Mesenchymal stem cell (in vitro differentiated cells and primary cell): ENCODE measurements at regions not wholly inside any gene's neighbourhood (a gene's known extent, or its start where the extent isn't known, plus 50 kb on each side); places are given as distances from the start of the nearest gene placed in this dataset.

Source experiments
- DNase-seq: peaks from one replicate; pipeline ENCODE4 v3.0.0-alpha.2; 2013
- H2AFZ ChIP-seq: one replicate; pipeline ENCODE4 v1.6.1; 2013; ENCODE audit warnings: low read depth, mild to moderate bottlenecking, control low read depth, inconsistent platforms, low read length, moderate library complexity
- H2AK5ac ChIP-seq: 2 replicates; pipeline ENCODE4 v1.6.1; 2013; ENCODE audit warnings: low read length, moderate library complexity, mild to moderate bottlenecking, inconsistent platforms; ENCODE audit not compliant: severe bottlenecking
- H2BK120ac ChIP-seq: one replicate; pipeline ENCODE4 v1.6.1; 2013; ENCODE audit warnings: low read depth, mild to moderate bottlenecking, inconsistent platforms, low read length, moderate library complexity
- H2BK12ac ChIP-seq, 2 experiments: one replicate each; pipeline ENCODE4 v1.6.1; 2013; ENCODE audit warnings: inconsistent platforms in 2 of 2, low read length in 2 of 2, mild to moderate bottlenecking in 2 of 2, moderate library complexity in 2 of 2, control low read depth in 1 of 2
- H2BK15ac ChIP-seq: one replicate; pipeline ENCODE4 v1.6.1; 2013; ENCODE audit warnings: mild to moderate bottlenecking, low read depth, inconsistent platforms; ENCODE audit not compliant: poor library complexity, severe bottlenecking
- H2BK5ac ChIP-seq: 2 replicates; pipeline ENCODE4 v1.6.1; 2013; ENCODE audit warnings: low read depth, mild to moderate bottlenecking, low read length, control low read depth, inconsistent platforms; ENCODE audit not compliant: poor library complexity, severe bottlenecking
- H3K14ac ChIP-seq, 2 experiments: one replicate each; pipeline ENCODE4 v1.6.1; 2013; ENCODE audit warnings: inconsistent platforms in 2 of 2, low read length in 2 of 2, control low read depth in 1 of 2, mild to moderate bottlenecking in 1 of 2, moderate library complexity in 1 of 2
- H3K18ac ChIP-seq, 2 experiments: one replicate each; pipeline ENCODE4 v1.6.1; 2013; ENCODE audit warnings: inconsistent platforms in 2 of 2, low read length in 2 of 2, control low read depth in 1 of 2, low read depth in 1 of 2, mild to moderate bottlenecking in 1 of 2
- H3K23ac ChIP-seq, 2 experiments: one replicate each; pipeline ENCODE4 v1.6.1; 2013; ENCODE audit warnings: inconsistent platforms in 2 of 2, low read length in 2 of 2, mild to moderate bottlenecking in 2 of 2, moderate library complexity in 2 of 2, control low read depth in 1 of 2
- H3K27ac ChIP-seq: 2 replicates; pipeline ENCODE4 v1.5.1; 2013; ENCODE audit warnings: mild to moderate bottlenecking, moderate library complexity, low read length, control low read depth, inconsistent platforms; ENCODE audit not compliant: poor library complexity, severe bottlenecking
- H3K27me3 ChIP-seq, 2 experiments: 2 replicates each; pipeline versions ENCODE4 v1.6.1 to v1.7.0; 2013; ENCODE audit warnings: low read length in 2 of 2, mild to moderate bottlenecking in 2 of 2, moderate library complexity in 2 of 2, control low read depth in 1 of 2, inconsistent platforms in 1 of 2; ENCODE audit not compliant: control insufficient read depth in 1 of 2, insufficient read depth in 1 of 2
- H3K36me3 ChIP-seq, 2 experiments: 2 replicates each; pipeline versions ENCODE4 v1.6.1 to v1.7.0; 2013; ENCODE audit warnings: low read length in 2 of 2, control low read depth in 1 of 2, inconsistent platforms in 1 of 2, low read depth in 1 of 2, mild to moderate bottlenecking in 1 of 2; ENCODE audit not compliant: insufficient read depth in 2 of 2, control insufficient read depth in 1 of 2
- H3K4ac ChIP-seq, 2 experiments: one replicate each; pipeline ENCODE4 v1.6.1; 2013; ENCODE audit warnings: inconsistent platforms in 2 of 2, low read length in 2 of 2, mild to moderate bottlenecking in 2 of 2, moderate library complexity in 2 of 2, control low read depth in 1 of 2, low read depth in 1 of 2
- H3K4me1 ChIP-seq: 2 replicates; pipeline ENCODE4 v1.6.1; 2013; ENCODE audit warnings: low read depth, low read length, control low read depth; ENCODE audit not compliant: control insufficient read depth, insufficient read depth
- H3K4me2 ChIP-seq: 2 replicates; pipeline ENCODE4 v1.6.1; 2013; ENCODE audit warnings: low read length, mild to moderate bottlenecking, inconsistent platforms; ENCODE audit not compliant: poor library complexity, severe bottlenecking
- H3K4me3 ChIP-seq, 2 experiments: 2 replicates each; pipeline versions ENCODE4 v1.5.1 to v1.7.0; 2013; ENCODE audit warnings: low read length in 2 of 2, mild to moderate bottlenecking in 2 of 2, control low read depth in 1 of 2, low read depth in 1 of 2; ENCODE audit not compliant: insufficient read depth in 1 of 2
- H3K79me1 ChIP-seq: replicated peaks from 2 replicates; pipeline ENCODE4 v1.6.1; 2013; ENCODE audit warnings: mild to moderate bottlenecking, control low read depth, low read length, inconsistent platforms; ENCODE audit not compliant: poor library complexity, severe bottlenecking
- H3K9ac ChIP-seq: 2 replicates; pipeline ENCODE4 v1.7.0; 2013; ENCODE audit warnings: mild to moderate bottlenecking, low read length, moderate library complexity
- H3K9me3 ChIP-seq: 2 replicates; pipeline ENCODE4 v1.7.0; 2013; ENCODE audit warnings: mild to moderate bottlenecking, low read length; ENCODE audit not compliant: control insufficient read depth
- H4K8ac ChIP-seq: one replicate; pipeline ENCODE4 v1.6.1; 2013; ENCODE audit warnings: inconsistent platforms, mild to moderate bottlenecking, low read length, moderate library complexity
- H4K91ac ChIP-seq: one replicate; pipeline ENCODE4 v1.6.1; 2013; ENCODE audit warnings: mild to moderate bottlenecking, low read length, inconsistent platforms
- WGBS: methylation state at CpG from one replicate; pipeline ENCODE4 v1.1.7; 2013; ENCODE audit warnings: mixed read lengths; 5-methylcytosine and 5-hydroxymethylcytosine counted together

DNA sequence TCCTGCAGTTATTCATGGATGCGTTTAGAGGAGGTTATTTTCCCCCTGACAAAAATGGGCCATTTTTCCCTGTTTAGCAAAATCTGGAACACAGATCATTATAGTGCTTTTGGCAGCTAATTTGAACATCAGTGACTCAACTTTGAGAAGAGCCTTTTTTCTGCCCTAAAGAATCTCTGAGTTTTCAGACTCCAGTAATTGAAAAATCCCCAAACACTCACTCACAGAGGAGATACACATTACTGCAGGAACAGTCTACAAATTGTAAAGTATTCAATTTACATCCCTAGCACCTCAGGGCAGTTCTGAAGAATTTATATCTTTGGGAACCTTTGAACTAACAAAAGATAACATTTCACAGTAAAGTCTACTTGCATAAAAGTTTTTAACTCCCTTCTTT is 966.6 kb upstream of the SLC35B3 start:
- H3K36me3 ChIP-seq: no peaks in the 10 kb centered on the region
- H2BK12ac ChIP-seq: no peak overlapping the region
- H3K27me3 ChIP-seq: no peaks in the 10 kb centered on the region
- no peak overlapping the region for H2BK5ac ChIP-seq
- H2AK5ac ChIP-seq: no peak overlapping the region
- H3K4me2 ChIP-seq: no peak overlapping the region
- no peak overlapping the region for H3K9ac ChIP-seq
- H3K18ac ChIP-seq: no peak overlapping the region
- H3K14ac ChIP-seq: no peak overlapping the region
- no peak overlapping the region for H2BK15ac ChIP-seq
- DNase-seq: no peak
- no peak overlapping the region for H4K91ac ChIP-seq
- H3K79me1 ChIP-seq: no peaks in the 10 kb centered on the region
- 83% methylated on average over 1 of the region's 1 CpG for WGBS
- H4K8ac ChIP-seq: no peak overlapping the region
- H3K4ac ChIP-seq: no peak overlapping the region
- no peak overlapping the region for H3K27ac ChIP-seq
- H2AFZ ChIP-seq: no peak overlapping the region
- H3K23ac ChIP-seq: no peak overlapping the region
- no peaks in the 10 kb centered on the region for H3K9me3 ChIP-seq
- no peak overlapping the region for H2BK120ac ChIP-seq
- H3K4me3 ChIP-seq: no peak overlapping the region
- no peaks in the 10 kb centered on the region for H3K4me1 ChIP-seq

DNA sequence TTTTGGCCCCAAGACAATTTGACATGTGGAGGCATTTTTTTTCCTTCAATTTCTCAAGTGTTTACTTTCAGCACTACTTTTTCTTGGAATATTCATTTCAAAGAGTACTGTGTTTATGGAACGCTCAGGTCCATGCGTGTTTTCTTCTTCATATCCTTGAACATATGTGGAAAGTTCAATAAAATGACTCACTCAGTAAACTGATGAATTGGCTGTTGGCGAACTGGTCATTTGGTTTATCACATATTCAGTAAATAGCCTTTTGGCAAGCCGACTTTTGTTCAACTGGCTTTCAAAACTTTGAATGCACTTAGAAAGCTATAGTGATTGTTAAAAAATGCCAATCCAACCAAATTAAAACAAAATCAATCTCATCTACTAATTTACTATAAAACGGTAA is 964.6 kb upstream of the SLC35B3 start:
- Histone ChIP-seq H3K79me1 (no peaks in the 10 kb centered on the region), H2AK5ac (no peak overlapping the region), H3K4me2 (no peak overlapping the region), H3K27ac (no peak overlapping the region), H2AFZ (no peak overlapping the region), H4K91ac (no peak overlapping the region), H3K9me3 (no peaks in the 10 kb centered on the region), H3K9ac (no peak overlapping the region), H3K23ac (no peak overlapping the region), H3K14ac (no peak overlapping the region), H2BK5ac (no peak overlapping the region), H3K36me3 (no peaks in the 10 kb centered on the region), H3K4me3 (no peak overlapping the region), H3K4me1 (no peaks in the 10 kb centered on the region), H4K8ac (no peak overlapping the region), H2BK120ac (no peak overlapping the region), H2BK12ac (no peak overlapping the region), H3K27me3 (no peaks in the 10 kb centered on the region), H3K4ac (no peak overlapping the region), H3K18ac (no peak overlapping the region), H2BK15ac (no peak overlapping the region)
- no peak for DNase-seq
- 95% methylated on average over 2 of the region's 5 CpGs for WGBS

DNA sequence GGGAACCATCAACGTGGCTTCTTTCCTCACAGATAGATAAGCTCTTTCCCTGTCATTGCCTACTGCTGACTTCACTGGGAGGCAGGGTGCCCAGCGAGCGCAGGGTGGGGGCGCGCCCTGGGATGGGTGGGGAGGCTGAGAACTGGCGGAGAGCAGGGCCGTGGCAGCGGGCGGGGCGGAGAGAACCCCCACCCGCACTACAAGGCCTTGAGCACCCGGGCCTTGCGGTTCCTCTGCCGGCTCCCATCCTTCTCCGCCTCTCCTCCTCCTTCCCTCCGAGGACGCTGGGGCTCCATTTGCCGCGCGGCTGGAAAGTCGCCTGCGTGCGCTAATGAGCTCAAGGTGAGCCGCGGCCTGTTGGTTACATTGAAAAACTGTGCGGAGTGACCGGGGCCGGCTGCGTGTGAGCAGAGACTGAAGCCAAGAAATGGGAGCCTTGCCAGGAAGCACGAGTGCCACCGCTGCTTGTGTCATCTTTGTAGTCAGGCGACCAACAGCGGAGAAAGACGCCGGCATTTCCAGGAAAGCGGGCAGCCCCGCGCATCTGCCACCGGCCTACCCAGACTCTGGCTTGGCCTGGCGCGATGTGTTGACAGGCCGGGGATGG is 963.5 kb upstream of the SLC35B3 start:
- H2AK5ac ChIP-seq: no peak overlapping the region
- no peak overlapping the region for H4K8ac ChIP-seq
- 96% methylated on average over 41 of the region's 42 CpGs for WGBS
- no peak overlapping the region for H3K23ac ChIP-seq
- no peak overlapping the region for H3K9ac ChIP-seq
- no peak overlapping the region for H2BK120ac ChIP-seq
- H3K79me1 ChIP-seq: no peaks in the 10 kb centered on the region
- no peaks in the 10 kb centered on the region for H3K27me3 ChIP-seq
- H4K91ac ChIP-seq: peak overlapping the region; percentile 27
- H2BK5ac ChIP-seq: no peak overlapping the region
- H3K18ac ChIP-seq: no peak overlapping the region
- no peak overlapping the region for H3K4me2 ChIP-seq
- H2AFZ ChIP-seq: no peak overlapping the region
- DNase-seq: no peak
- H3K9me3 ChIP-seq: no peaks in the 10 kb centered on the region
- no peak overlapping the region for H2BK12ac ChIP-seq
- H3K36me3 ChIP-seq: no peaks in the 10 kb centered on the region
- H3K14ac ChIP-seq: no peak overlapping the region
- H2BK15ac ChIP-seq: no peak overlapping the region
- no peaks in the 10 kb centered on the region for H3K4me1 ChIP-seq
- no peak overlapping the region for H3K4ac ChIP-seq
- H3K27ac ChIP-seq: no peak overlapping the region
- peak overlapping the region in 1 of 2 experiments; percentile 30 for H3K4me3 ChIP-seq

DNA sequence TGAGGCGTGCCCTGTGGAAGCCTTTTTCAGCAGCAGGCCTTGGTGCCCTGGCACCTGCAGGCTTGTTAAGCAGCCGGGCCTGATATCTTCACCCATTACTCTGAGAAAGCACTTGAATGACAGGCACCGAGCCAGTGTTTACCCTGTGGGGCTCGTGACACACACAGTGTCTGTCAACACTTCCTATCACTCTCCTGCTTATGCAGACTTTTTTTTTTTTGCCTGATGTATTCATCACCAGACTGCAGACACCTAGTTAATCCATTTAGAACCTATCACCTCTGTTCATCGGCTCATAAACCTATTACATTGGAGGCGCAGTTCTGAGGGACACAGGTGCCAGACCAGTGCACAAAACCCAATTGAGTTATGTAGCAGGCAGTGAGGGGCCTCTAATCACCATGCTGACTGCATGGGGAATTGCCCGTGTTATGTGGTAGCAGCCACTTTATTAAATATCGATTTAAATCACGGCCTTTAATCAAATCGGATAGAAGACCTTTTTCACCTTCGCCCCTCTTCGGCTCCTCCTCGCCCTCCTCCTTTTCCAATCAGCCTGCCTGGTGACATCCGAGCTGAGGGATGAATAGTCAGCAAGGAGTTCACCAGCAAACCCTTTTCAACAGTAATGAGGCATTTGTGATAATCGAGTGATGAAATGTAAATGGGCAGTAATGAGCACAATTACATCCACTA is 962.9 kb upstream of the SLC35B3 start:
- H2BK15ac ChIP-seq: no peak overlapping the region
- no peak overlapping the region for H2AK5ac ChIP-seq
- no peaks in the 10 kb centered on the region for H3K4me1 ChIP-seq
- H4K8ac ChIP-seq: no peak overlapping the region
- no peak overlapping the region for H3K14ac ChIP-seq
- H3K4ac ChIP-seq: no peak overlapping the region
- no peak overlapping the region for H3K4me2 ChIP-seq
- no peak overlapping the region for H3K9ac ChIP-seq
- H3K18ac ChIP-seq: no peak overlapping the region
- H2AFZ ChIP-seq: no peak overlapping the region
- H2BK120ac ChIP-seq: no peak overlapping the region
- no peak overlapping the region for H2BK12ac ChIP-seq
- DNase-seq: no peak
- H3K27ac ChIP-seq: no peak overlapping the region
- 87% methylated on average over 13 of the region's 15 CpGs for WGBS
- no peak overlapping the region for H2BK5ac ChIP-seq
- peak overlapping the region; percentile 39 for H4K91ac ChIP-seq
- H3K9me3 ChIP-seq: no peaks in the 10 kb centered on the region
- peak overlapping the region in 1 of 2 experiments; percentile 30 for H3K4me3 ChIP-seq
- H3K36me3 ChIP-seq: no peaks in the 10 kb centered on the region
- H3K27me3 ChIP-seq: no peaks in the 10 kb centered on the region
- H3K23ac ChIP-seq: no peak overlapping the region
- H3K79me1 ChIP-seq: no peaks in the 10 kb centered on the region
